Panc1 (cell line): ENCODE measurements at regions not wholly inside any gene's neighbourhood (a gene's known extent, or its start where the extent isn't known, plus 50 kb on each side); places are given as distances from the start of the nearest gene placed in this dataset.

Experiments
- ATAC-seq: fragments of 200-7000 bp; cut with Tn5 transposase; 2 replicates; pipeline ENCODE4 v1.9.1; 2020; ENCODE audit warnings: mild to moderate bottlenecking, moderate library complexity
- BruUV-seq: library from RNA; stranded (reverse); fragments of 400-500 nt; replicated peaks from 2 replicates; lab custom pipeline; 2021; lab: Mats Ljungman, UMichigan
- CTCF ChIA-PET: fragments of 300-600 bp; sonication (Branson Sonifier 250); formaldehyde crosslinking; loops from one replicate; lab custom pipeline; 2022; ENCODE audit warnings: antibody characterized with exemption; lab: Charles Lee
- POLR2A ChIA-PET: fragments of 300-600 bp; sonication (Branson Sonifier 250); formaldehyde crosslinking; loops from one replicate; lab custom pipeline; 2022; ENCODE audit warnings: antibody characterized with exemption; lab: Charles Lee
- DNase-seq: peaks from one replicate; pipeline ENCODE4 v3.0.0-alpha.2; 2010; ENCODE audit warnings: low read depth, low spot score
- H3K27ac ChIP-seq: 2 replicates; pipeline ENCODE4 v1.5.1; 2011; ENCODE audit warnings: mild to moderate bottlenecking, low read length, inconsistent platforms
- H3K27me3 ChIP-seq: fragments of 200-500 bp; sonication (Bioruptor generic); 2 replicates; pipeline ENCODE4 v1.6.0; 2014; ENCODE audit warnings: low read length, inconsistent platforms; ENCODE audit not compliant: control insufficient read depth, insufficient read depth
- H3K36me3 ChIP-seq: fragments of 200-500 bp; sonication (Bioruptor generic); 2 replicates; pipeline ENCODE4 v1.5.1; 2014; ENCODE audit warnings: inconsistent platforms, mild to moderate bottlenecking, low read length, moderate library complexity; ENCODE audit not compliant: control insufficient read depth, insufficient read depth
- H3K4me1 ChIP-seq: 2 replicates; pipeline ENCODE4 v1.5.1; 2011; ENCODE audit warnings: inconsistent platforms, mild to moderate bottlenecking, low read length, moderate library complexity; ENCODE audit not compliant: control insufficient read depth, insufficient read depth
- H3K4me3 ChIP-seq, 2 experiments: 2 replicates each; pipeline ENCODE4 v1.5.1; 2011 to 2012; ENCODE audit warnings: low read depth in 2 of 2, low read length in 2 of 2, mild to moderate bottlenecking in 2 of 2, inconsistent platforms in 1 of 2, moderate library complexity in 1 of 2
- H3K9me3 ChIP-seq: fragments of 200-500 bp; sonication (Bioruptor generic); 2 replicates; pipeline ENCODE4 v1.5.1; 2014; ENCODE audit warnings: low read depth, mild to moderate bottlenecking, inconsistent platforms, low read length, moderate library complexity; ENCODE audit not compliant: control insufficient read depth, insufficient read depth
- CTCF ChIP-seq: fragments of 450-650 bp; IDR thresholded peaks from 2 replicates; pipeline ENCODE4 v1.5.1; 2017; ENCODE audit warnings: mild to moderate bottlenecking
- POLR2AphosphoS5 ChIP-seq: IDR thresholded peaks from 2 replicates; pipeline ENCODE4 v1.6.1; 2012; ENCODE audit warnings: mild to moderate bottlenecking, low read depth, low read length, moderate library complexity
- REST ChIP-seq, 2 experiments: IDR thresholded peaks; 2 replicates each; pipeline ENCODE4 v1.6.1; 2011 to 2012; ENCODE audit warnings: low read depth in 2 of 2, control low read depth in 1 of 2, low read length in 1 of 2, mild to moderate bottlenecking in 1 of 2, moderate library complexity in 1 of 2; ENCODE audit not compliant: insufficient read depth in 1 of 2
- SIN3A ChIP-seq: IDR thresholded peaks from 2 replicates; pipeline ENCODE4 v1.6.1; 2012; ENCODE audit warnings: low read depth, mild to moderate bottlenecking, low read length, moderate library complexity, borderline replicate concordance; ENCODE audit not compliant: insufficient read depth
- TCF7L2 ChIP-seq: IDR thresholded peaks from 2 replicates; pipeline ENCODE4 v1.6.1; 2011; ENCODE audit warnings: mild to moderate bottlenecking, low read depth, low read length, inconsistent platforms
- in situ Hi-C: cut with HindIII; loops from 2 replicates; pipeline ENCODE4 v1.10.0; 2016; ENCODE audit warnings: low sequenced_read_pairs, low pct_unique_long_range_greater_than_20kb
- intact Hi-C: fragments of 100-400 bp; cut with micrococcal nuclease; formaldehyde crosslinking; loops from one replicate; pipeline ENCODE4 v1.10.0; 2022; ENCODE audit not compliant: unreplicated experiment

GRCh38 chr12:105637470-105637869, 307.0 kb downstream of the C12orf75 start:
- H3K4me3 ChIP-seq, result no peak overlapping the region
- H3K9me3 ChIP-seq, result peaks cover 12% of the 10 kb centered on the region
- DNase-seq, result no peak
- ChIA-PET CTCF (no interaction called here), POLR2A (no interaction called here)
- TF ChIP-seq SIN3A, result no peak
- no peak for TF ChIP-seq REST (IDR thresholded peaks at IDR 0.05; ENCODE audit: insufficient read depth in 1 of 2, low read depth in 2 of 2, low read length in 1 of 2)
- TF ChIP-seq TCF7L2, result no peak
- TF ChIP-seq POLR2AphosphoS5, result no peak
- no peak for TF ChIP-seq CTCF
- intact Hi-C loops, result no loop called here
- no peak overlapping the region for H3K27ac ChIP-seq
- no peaks in the 10 kb centered on the region for H3K27me3 ChIP-seq
- in situ Hi-C loops, result no loop called here
- H3K36me3 ChIP-seq, result no peaks in the 10 kb centered on the region
- no peaks in the 10 kb centered on the region for H3K4me1 ChIP-seq
- no peak for ATAC-seq
- BruUV-seq, result no TSS peak

DNA sequence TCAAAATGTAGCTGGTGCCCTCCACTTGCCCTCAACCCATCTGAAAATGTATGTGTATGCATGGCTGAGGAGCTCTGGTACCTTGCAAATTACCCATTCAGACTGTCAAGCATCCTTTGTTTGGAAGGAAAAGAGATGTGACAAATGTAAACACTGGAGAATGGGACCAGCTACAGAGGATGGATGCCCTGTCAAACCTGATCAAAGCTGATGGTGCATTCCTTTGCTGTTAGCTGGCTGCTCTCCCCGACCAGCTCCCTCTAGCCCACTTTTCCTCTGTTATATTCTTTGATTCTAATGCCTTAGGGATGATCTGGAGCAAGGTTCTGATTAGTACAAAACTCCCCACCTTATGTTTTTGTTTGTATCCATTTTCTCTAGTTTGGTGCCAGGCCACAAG, 310.3 kb downstream of the C12orf75 start:
- no peaks in the 10 kb centered on the region for H3K27me3 ChIP-seq
- no peak for DNase-seq
- H3K4me3 ChIP-seq, result no peak overlapping the region
- BruUV-seq, result no TSS peak
- CTCF ChIA-PET, result no interaction called here
- no peak for TF ChIP-seq REST (IDR thresholded peaks at IDR 0.05; ENCODE audit: insufficient read depth in 1 of 2, low read depth in 2 of 2, low read length in 1 of 2)
- no peak for TF ChIP-seq SIN3A
- no peak for TF ChIP-seq POLR2AphosphoS5
- TF ChIP-seq TCF7L2, result no peak
- no peak for TF ChIP-seq CTCF
- no peak overlapping the region for H3K27ac ChIP-seq
- no peak for ATAC-seq
- peaks cover 12% of the 10 kb centered on the region for H3K9me3 ChIP-seq
- no peaks in the 10 kb centered on the region for H3K36me3 ChIP-seq
- intact Hi-C loops (no loop called here), in situ Hi-C loops (no loop called here)
- no peaks in the 10 kb centered on the region for H3K4me1 ChIP-seq
- POLR2A ChIA-PET, result no interaction called here
